DND-41 (cell line): ENCODE measurements at regions not wholly inside any gene's neighbourhood (a gene's known extent, or its start where the extent isn't known, plus 50 kb on each side); places are given as distances from the start of the nearest gene placed in this dataset.

ENCODE experiments used
- ATAC-seq: fragments of 200-7000 bp; cut with Tn5 transposase; 3 replicates; pipeline ENCODE4 v1.9.1; 2021; ENCODE audit warnings: low read depth; ENCODE audit not compliant: insufficient read depth
- DNase-seq: peaks from one replicate; pipeline ENCODE4 v3.0.0-alpha.2; 2020
- H2AFZ ChIP-seq: 2 replicates; pipeline ENCODE4 v1.6.0; 2012; ENCODE audit warnings: low read depth, low read length
- H3K27ac ChIP-seq: 2 replicates; pipeline ENCODE4 v1.5.1; 2012; ENCODE audit warnings: low read length, inconsistent platforms
- H3K27me3 ChIP-seq: fragments of 200-600 bp; sonication (generic); 2 replicates; pipeline ENCODE4 v1.6.0; 2012; ENCODE audit warnings: low read length, mild to moderate bottlenecking, inconsistent platforms; ENCODE audit not compliant: insufficient read depth, poor library complexity
- H3K36me3 ChIP-seq: 2 replicates; pipeline ENCODE4 v1.5.1; 2012; ENCODE audit warnings: low read length, inconsistent platforms; ENCODE audit not compliant: insufficient read depth
- H3K4me1 ChIP-seq: 2 replicates; pipeline ENCODE4 v1.5.1; 2012; ENCODE audit warnings: mild to moderate bottlenecking, low read length; ENCODE audit not compliant: insufficient read depth
- H3K4me2 ChIP-seq: 2 replicates; pipeline ENCODE4 v1.6.0; 2012; ENCODE audit warnings: mild to moderate bottlenecking, moderate library complexity, low read length, inconsistent platforms; ENCODE audit not compliant: insufficient read depth
- H3K4me3 ChIP-seq, 2 experiments: fragments of 200-600 bp in 1 of 2; shearing (Covaris generic) in 1 of 2; 2 replicates each; pipeline ENCODE4 v1.5.1; 2012 to 2016; ENCODE audit warnings: inconsistent platforms in 2 of 2, low read length in 2 of 2, mild to moderate bottlenecking in 2 of 2, low read depth in 1 of 2, moderate library complexity in 1 of 2
- H3K79me2 ChIP-seq: 2 replicates; pipeline ENCODE4 v1.6.0; 2012; ENCODE audit warnings: low read length, inconsistent platforms; ENCODE audit not compliant: insufficient read depth
- H3K9ac ChIP-seq: 2 replicates; pipeline ENCODE4 v1.6.0; 2012; ENCODE audit warnings: low read depth, mild to moderate bottlenecking, inconsistent platforms, low read length, moderate library complexity
- H3K9me3 ChIP-seq: 2 replicates; pipeline ENCODE4 v1.5.1; 2012; ENCODE audit warnings: low read length, moderate library complexity, mild to moderate bottlenecking, inconsistent platforms; ENCODE audit not compliant: insufficient read depth, severe bottlenecking
- H4K20me1 ChIP-seq: 2 replicates; pipeline ENCODE4 v1.6.0; 2012; ENCODE audit warnings: low read length; ENCODE audit not compliant: insufficient read depth
- CTCF ChIP-seq: IDR thresholded peaks from 2 replicates; pipeline ENCODE4 v1.5.1; 2012; ENCODE audit warnings: borderline replicate concordance, low read length, moderate library complexity, mild to moderate bottlenecking; ENCODE audit not compliant: poor library complexity, severe bottlenecking; ENCODE audit errors: extremely low read depth
- EZH2 ChIP-seq: IDR thresholded peaks from 3 replicates; pipeline ENCODE4 v1.6.1; 2012; ENCODE audit warnings: borderline replicate concordance, low read depth, mild to moderate bottlenecking, moderate library complexity, low read length, inconsistent platforms; ENCODE audit not compliant: severe bottlenecking

GRCh38 chr16:54431997-54432896, 145.7 kb upstream of the IRX3 start:
- Histone ChIP-seq H3K27me3 (no peaks in the 10 kb centered on the region), H4K20me1 (no peaks in the 10 kb centered on the region), H3K36me3 (no peaks in the 10 kb centered on the region), H3K4me3 (no peak overlapping the region), H3K9ac (no peak overlapping the region), H3K9me3 (peaks cover 5% of the 10 kb centered on the region), H3K4me2 (peak overlapping the region; percentile 36; the same call in 1 of the 2 replicates), H3K27ac (peak overlapping the region; percentile 41), H2AFZ (0 out of 2 replicates have a peak overlapping the region, but pooled peaks have one; percentile 1), H3K4me1 (peaks cover 22% of the 10 kb centered on the region), H3K79me2 (no peaks in the 10 kb centered on the region)
- TF ChIP-seq CTCF = no peak
- no peak for TF ChIP-seq EZH2
- no peak for ATAC-seq
- DNase-seq = no peak

- H3K79me2 ChIP-seq = no peaks in the 10 kb centered on the region
- H3K9me3 ChIP-seq = peaks cover 5% of the 10 kb centered on the region
- H3K4me2 ChIP-seq = peak overlapping the region; percentile 36
- 0 out of 2 replicates have a peak overlapping the region, but pooled peaks have one; percentile 45 for H2AFZ ChIP-seq
- H3K27me3 ChIP-seq = no peaks in the 10 kb centered on the region
- ATAC-seq = peak; percentile 79
- H3K36me3 ChIP-seq = no peaks in the 10 kb centered on the region
- peak; percentile 43 for DNase-seq
- peaks cover 22% of the 10 kb centered on the region for H3K4me1 ChIP-seq
- TF ChIP-seq CTCF = no peak
- no peak for TF ChIP-seq EZH2
- no peaks in the 10 kb centered on the region for H4K20me1 ChIP-seq
- no peak overlapping the region for H3K4me3 ChIP-seq
- H3K27ac ChIP-seq = peak overlapping the region; percentile 43
- H3K9ac ChIP-seq = peak overlapping the region; percentile 22; the same call in 1 of the 2 replicates
These were observed 144.7 kb upstream of the IRX3 start for GRCh38 chr16:54431041-54431996.

GRCh38 chr16:54430491-54431030, 144.0 kb upstream of the IRX3 start:
- Histone ChIP-seq H3K4me2 (peak overlapping the region; percentile 36; the same call in 1 of the 2 replicates), H2AFZ (no peak overlapping the region)

More at GRCh38 chr16:54430491-54431030, 144.0 kb upstream of the IRX3 start:
- Histone ChIP-seq H3K36me3 (no peaks in the 10 kb centered on the region), H3K9ac (no peak overlapping the region), H3K4me1 (peaks cover 22% of the 10 kb centered on the region), H3K4me3 (no peak overlapping the region), H3K9me3 (peaks cover 5% of the 10 kb centered on the region), H3K27me3 (no peaks in the 10 kb centered on the region), H3K79me2 (no peaks in the 10 kb centered on the region), H3K27ac (0 out of 2 replicates have a peak overlapping the region, but pooled peaks have one; percentile 43), H4K20me1 (no peaks in the 10 kb centered on the region)
- TF ChIP-seq CTCF (no peak), EZH2 (no peak)
- ATAC-seq (no peak), DNase-seq (no peak)
